ENCODE measurements at regions not wholly inside any gene's neighbourhood (a gene's known extent, or its start where the extent isn't known, plus 50 kb on each side); places are given as distances from the start of the nearest gene placed in this dataset.

- Histone ChIP-seq H3K27me3 (no peaks in the 10 kb centered on the region), H3K4me1 (no peaks in the 10 kb centered on the region), H3K27ac (no peak overlapping the region), H3K4me3 (no peak overlapping the region), H3K9me3 (no peaks in the 10 kb centered on the region), H3K36me3 (replicated peaks in 1 of 2; ENCODE audit: insufficient read depth in 1 of 2, low read depth in 2 of 2) (no peaks in the 10 kb centered on the region)
- DNase-seq (no peak), ATAC-seq (no peak)
- WGBS, 2 donors, result 69 to 72% methylated on average over 6 of the region's 6 CpGs
- TF ChIP-seq POLR2A (IDR thresholded peaks at IDR 0.05), result no peak
- no peak for TF ChIP-seq CTCF (IDR thresholded peaks at IDR 0.05)
- intact Hi-C loops (cut with DNase I), result no loop called here
These were observed 230.4 kb downstream of the BUD13 start for GRCh38 chr11:116542406-116542805.

- Histone ChIP-seq H3K27me3 (no peaks in the 10 kb centered on the region), H3K9me3 (no peaks in the 10 kb centered on the region), H3K4me3 (no peak overlapping the region), H3K27ac (no peak overlapping the region), H3K36me3 (replicated peaks in 1 of 2; ENCODE audit: insufficient read depth in 1 of 2, low read depth in 2 of 2) (no peaks in the 10 kb centered on the region), H3K4me1 (no peaks in the 10 kb centered on the region)
- no peak for TF ChIP-seq CTCF (IDR thresholded peaks at IDR 0.05)
- no peak for TF ChIP-seq POLR2A (IDR thresholded peaks at IDR 0.05)
- DNase-seq (no peak), ATAC-seq (no peak)
- intact Hi-C loops (cut with DNase I), result no loop called here
- WGBS, 2 donors, result 85 to 100% methylated on average over 1 of the region's 1 CpG
These were observed 231.3 kb downstream of the BUD13 start for GRCh38 chr11:116541460-116541859.

GRCh38 chr11:116540645-116541304 is 232.0 kb downstream of the BUD13 start:
- 41 to 68% methylated on average over 3 to 4 of the region's 4 CpGs for WGBS, 2 donors
- Histone ChIP-seq H3K27ac (no peak overlapping the region), H3K9me3 (no peaks in the 10 kb centered on the region), H3K4me1 (no peaks in the 10 kb centered on the region), H3K4me3 (no peak overlapping the region), H3K36me3 (replicated peaks in 1 of 2; ENCODE audit: insufficient read depth in 1 of 2, low read depth in 2 of 2) (no peaks in the 10 kb centered on the region), H3K27me3 (no peaks in the 10 kb centered on the region)
- DNase-seq (no peak), ATAC-seq (no peak)
- TF ChIP-seq POLR2A (IDR thresholded peaks at IDR 0.05) (no peak), CTCF (IDR thresholded peaks at IDR 0.05) (no peak)
- intact Hi-C loops (cut with DNase I), result no loop called here

GRCh38 chr11:116539836-116540418 is 232.9 kb downstream of the BUD13 start:
- intact Hi-C loops (cut with DNase I), result no loop called here
- Histone ChIP-seq H3K9me3 (no peaks in the 10 kb centered on the region), H3K27ac (no peak overlapping the region), H3K36me3 (replicated peaks in 1 of 2; ENCODE audit: insufficient read depth in 1 of 2, low read depth in 2 of 2) (no peaks in the 10 kb centered on the region), H3K4me1 (no peaks in the 10 kb centered on the region), H3K27me3 (no peaks in the 10 kb centered on the region), H3K4me3 (no peak overlapping the region)
- DNase-seq, result no peak
- 36 to 39% methylated on average over 2 of the region's 2 CpGs for WGBS, 2 donors
- no peak for ATAC-seq
- TF ChIP-seq POLR2A (IDR thresholded peaks at IDR 0.05) (no peak), CTCF (IDR thresholded peaks at IDR 0.05) (no peak)

- intact Hi-C loops (cut with DNase I), result no loop called here
- Histone ChIP-seq H3K27ac (no peak overlapping the region), H3K4me1 (no peaks in the 10 kb centered on the region), H3K9me3 (no peaks in the 10 kb centered on the region), H3K4me3 (no peak overlapping the region), H3K27me3 (no peaks in the 10 kb centered on the region), H3K36me3 (replicated peaks in 1 of 2; ENCODE audit: insufficient read depth in 1 of 2, low read depth in 2 of 2) (no peaks in the 10 kb centered on the region)
- ATAC-seq (no peak), DNase-seq (no peak)
- no peak for TF ChIP-seq CTCF (IDR thresholded peaks at IDR 0.05)
- no peak for TF ChIP-seq POLR2A (IDR thresholded peaks at IDR 0.05)
- WGBS, 2 donors, result 53 to 72% methylated on average over 4 of the region's 4 CpGs
These were observed 233.6 kb downstream of the BUD13 start for GRCh38 chr11:116539211-116539610.
